SU-DHL-6 (cell line): ENCODE measurements at regions not wholly inside any gene's neighbourhood (a gene's known extent, or its start where the extent isn't known, plus 50 kb on each side); places are given as distances from the start of the nearest gene placed in this dataset.

ENCODE experiments used
- H2AFZ ChIP-seq: fragments of 200-600 bp; sonication (generic); 2 replicates; pipeline ENCODE4 v1.6.1; 2014; ENCODE audit warnings: low read depth, mild to moderate bottlenecking, moderate library complexity, mixed read lengths, antibody characterized with exemption, low read length; ENCODE audit not compliant: severe bottlenecking
- H3F3A ChIP-seq: fragments of 200-600 bp; shearing (Covaris generic); 2 replicates; pipeline ENCODE4 v1.6.0; 2016; ENCODE audit warnings: antibody characterized with exemption, mild to moderate bottlenecking; ENCODE audit not compliant: insufficient read depth
- H3K27ac ChIP-seq: fragments of 200-600 bp; sonication (generic); 2 replicates; pipeline ENCODE4 v1.5.1; 2016; ENCODE audit warnings: low read depth, mild to moderate bottlenecking, low read length, moderate library complexity, mixed read lengths
- H3K27me3 ChIP-seq: fragments of 200-600 bp; sonication (generic), shearing (Covaris generic); 2 replicates; pipeline ENCODE4 v1.6.0; 2014; ENCODE audit warnings: mild to moderate bottlenecking, low read length
- H3K36me3 ChIP-seq: fragments of 200-600 bp; sonication (generic); 2 replicates; pipeline ENCODE4 v1.6.1; 2014; ENCODE audit warnings: mild to moderate bottlenecking, low read length, mixed read lengths
- H3K4me2 ChIP-seq: fragments of 300-600, 200-600 bp; shearing (Covaris generic), sonication (generic); 2 replicates; pipeline ENCODE4 v1.6.0; 2014; ENCODE audit warnings: low read length, low read depth, mild to moderate bottlenecking; ENCODE audit not compliant: poor library complexity, severe bottlenecking
- H3K4me3 ChIP-seq: fragments of 200-600 bp; sonication (generic); 2 replicates; pipeline ENCODE4 v1.5.1; 2014; ENCODE audit warnings: antibody characterized with exemption, low read length, mild to moderate bottlenecking, mixed read lengths; ENCODE audit not compliant: insufficient read depth, poor library complexity, severe bottlenecking
- H3K79me2 ChIP-seq: fragments of 200-600 bp; sonication (generic); 2 replicates; pipeline ENCODE4 v1.6.1; 2014; ENCODE audit warnings: mild to moderate bottlenecking, low read length, moderate library complexity; ENCODE audit not compliant: insufficient read depth
- H3K9ac ChIP-seq: fragments of 200-600 bp; sonication (generic); 2 replicates; pipeline ENCODE4 v1.7.0; 2014; ENCODE audit warnings: mild to moderate bottlenecking, low read length
- H3K9me2 ChIP-seq: fragments of 200-600 bp; sonication (generic); replicated peaks from 2 replicates; pipeline ENCODE4 v1.6.1; 2014; ENCODE audit warnings: low read length; ENCODE audit not compliant: insufficient read depth
- H3K9me3 ChIP-seq: fragments of 200-600 bp; sonication (generic); 2 replicates; pipeline ENCODE4 v1.6.1; 2014; ENCODE audit warnings: low read length, mixed read lengths; ENCODE audit not compliant: insufficient read depth
- H4K20me1 ChIP-seq: fragments of 200-600 bp; sonication (generic); 2 replicates; pipeline ENCODE4 v1.6.1; 2014; ENCODE audit warnings: low read depth, mild to moderate bottlenecking, antibody characterized with exemption, low read length, moderate library complexity, mixed read lengths
- CTCF ChIP-seq: fragments of 200-600 bp; sonication (generic); IDR thresholded peaks from one replicate; pipeline ENCODE4 v1.5.1; 2017; ENCODE audit warnings: antibody characterized with exemption, mild to moderate bottlenecking, low read length, moderate library complexity; ENCODE audit not compliant: insufficient read depth, poor library complexity, severe bottlenecking
- EZH2phosphoT487 ChIP-seq: fragments of 200-600 bp; sonication (generic), shearing (Covaris generic); conservative IDR thresholded peaks from 2 replicates; pipeline ENCODE4 v1.6.1; 2018; ENCODE audit warnings: mild to moderate bottlenecking, antibody characterized with exemption, low read length, moderate library complexity, mixed read lengths

DNA sequence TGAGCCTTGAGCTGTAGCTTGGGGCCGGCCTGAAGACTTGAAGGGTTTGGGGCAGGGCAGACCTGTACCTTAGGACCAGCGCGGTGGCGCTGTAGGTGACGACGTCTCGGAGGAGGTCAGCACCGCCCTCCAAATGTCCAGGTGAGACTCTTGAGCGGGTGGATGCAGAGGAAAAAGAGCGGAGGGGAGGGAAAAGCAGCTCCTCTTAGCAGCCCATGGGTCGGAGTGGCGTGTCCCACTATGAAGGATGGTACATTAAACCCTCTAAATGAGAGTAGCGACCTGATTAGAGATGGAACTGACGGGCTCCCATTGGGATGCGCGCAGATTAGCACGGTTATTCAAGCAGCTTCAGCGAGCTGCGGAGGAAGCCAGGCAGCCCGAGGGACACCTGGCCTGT is 77.0 kb upstream of the MAP1LC3B2 start:
- peaks cover 5% of the 10 kb centered on the region; the same call in 1 of the 2 replicates for H3K9me3 ChIP-seq
- H3K9me2 ChIP-seq: no peaks in the 10 kb centered on the region
- no peaks in the 10 kb centered on the region for H3K79me2 ChIP-seq
- no peaks in the 10 kb centered on the region for H3F3A ChIP-seq
- H3K4me3 ChIP-seq: no peak overlapping the region
- H2AFZ ChIP-seq: no peak overlapping the region
- TF ChIP-seq EZH2phosphoT487 (no peak), CTCF (no peak)
- H3K27me3 ChIP-seq: no peaks in the 10 kb centered on the region
- no peak overlapping the region for H3K9ac ChIP-seq
- H3K4me2 ChIP-seq: no peak overlapping the region
- no peaks in the 10 kb centered on the region for H4K20me1 ChIP-seq
- H3K36me3 ChIP-seq: no peaks in the 10 kb centered on the region
- H3K27ac ChIP-seq: no peak overlapping the region

DNA sequence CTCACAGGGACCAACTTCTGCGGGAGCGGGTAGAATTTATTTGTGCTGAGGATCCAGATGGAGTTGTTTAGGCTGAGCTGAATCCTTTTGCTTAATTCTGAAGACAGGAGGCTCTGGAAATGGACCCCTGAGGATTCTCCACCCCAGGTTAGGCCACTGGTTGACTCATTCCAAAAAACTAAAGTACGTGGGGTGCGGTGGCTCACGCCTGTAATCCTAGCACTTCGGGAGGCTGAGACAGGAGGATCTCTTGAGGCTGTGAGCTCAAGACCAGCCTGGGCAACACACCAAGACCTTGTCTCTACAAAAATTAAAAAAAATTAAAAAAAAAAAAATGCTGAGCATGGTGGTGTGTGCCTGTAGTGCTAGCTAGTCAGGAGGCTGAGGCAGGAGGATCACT is 76.3 kb upstream of the MAP1LC3B2 start:
- no peak overlapping the region for H2AFZ ChIP-seq
- no peaks in the 10 kb centered on the region for H3K27me3 ChIP-seq
- H3K9me2 ChIP-seq: no peaks in the 10 kb centered on the region
- H3K27ac ChIP-seq: no peak overlapping the region
- TF ChIP-seq CTCF: no peak
- TF ChIP-seq EZH2phosphoT487: no peak
- no peak overlapping the region for H3K4me2 ChIP-seq
- H3K36me3 ChIP-seq: no peaks in the 10 kb centered on the region
- H3K4me3 ChIP-seq: no peak overlapping the region
- no peaks in the 10 kb centered on the region for H3F3A ChIP-seq
- no peaks in the 10 kb centered on the region for H3K79me2 ChIP-seq
- H3K9ac ChIP-seq: no peak overlapping the region
- H4K20me1 ChIP-seq: no peaks in the 10 kb centered on the region
- H3K9me3 ChIP-seq: peaks cover 5% of the 10 kb centered on the region; the same call in 1 of the 2 replicates

DNA sequence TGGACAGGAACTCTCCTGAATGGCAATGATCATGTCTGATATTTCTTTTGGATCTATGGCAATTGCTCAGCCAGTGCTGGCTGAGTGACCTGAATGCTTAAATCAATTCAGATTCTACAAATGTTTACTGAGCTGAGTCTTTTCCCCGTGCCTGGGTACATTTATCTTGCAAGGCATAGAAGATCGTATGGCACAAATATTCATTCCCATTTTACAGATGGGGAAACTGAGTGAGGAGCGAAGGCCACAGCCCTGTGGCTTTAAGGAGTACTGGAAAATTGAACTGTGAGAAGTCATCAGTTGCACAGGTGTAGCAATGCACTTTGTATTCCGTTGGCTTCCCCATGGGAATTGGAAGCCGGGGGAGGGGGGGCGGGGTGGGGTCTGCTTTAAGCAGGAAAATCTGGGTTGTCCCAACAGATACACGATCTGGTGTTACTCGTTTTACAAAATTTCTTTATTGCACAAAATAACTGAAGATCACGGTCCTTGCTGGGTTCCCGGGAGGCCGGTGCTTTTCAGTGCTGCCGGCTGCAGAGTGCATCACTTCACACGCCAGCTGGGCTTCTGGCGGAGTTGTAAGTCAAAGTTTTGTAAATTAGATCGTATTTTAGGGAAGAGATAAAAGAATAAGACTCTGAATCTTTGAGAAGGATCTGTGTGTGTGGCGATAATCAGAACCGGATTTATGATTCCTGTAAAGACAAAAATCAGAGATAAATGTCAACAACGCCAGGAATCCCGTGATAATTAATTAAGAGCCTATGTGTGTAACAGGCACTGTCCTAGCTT is 75.0 kb upstream of the MAP1LC3B2 start:
- Histone ChIP-seq H3K9ac (no peak overlapping the region), H3K36me3 (no peaks in the 10 kb centered on the region), H3K4me2 (no peak overlapping the region), H3K27me3 (no peaks in the 10 kb centered on the region), H4K20me1 (no peaks in the 10 kb centered on the region), H3F3A (no peaks in the 10 kb centered on the region), H3K27ac (no peak overlapping the region), H3K4me3 (no peak overlapping the region), H3K79me2 (no peaks in the 10 kb centered on the region), H2AFZ (no peak overlapping the region), H3K9me2 (no peaks in the 10 kb centered on the region), H3K9me3 (0 out of 2 replicates have a peak, but pooled peaks cover 4% of the 10 kb centered on the region)
- TF ChIP-seq CTCF: no peak
- no peak for TF ChIP-seq EZH2phosphoT487
